HFF-Myc (cell line): ENCODE measurements at regions not wholly inside any gene's neighbourhood (a gene's known extent, or its start where the extent isn't known, plus 50 kb on each side); places are given as distances from the start of the nearest gene placed in this dataset.
A peak's percentile ranks its signal among the peaks of the same experiment; 100 is the strongest.

Source experiments
- DNase-seq: peaks from one replicate; pipeline ENCODE4 v3.0.0-alpha.2; 2011; ENCODE audit warnings: low read depth; ENCODE audit errors: extremely low read depth
- H3K4me3 ChIP-seq: replicated peaks from 2 replicates; pipeline ENCODE4 v1.5.1; 2011; ENCODE audit warnings: low read depth, mild to moderate bottlenecking, control low read depth, low read length
- TF ChIP-seq, protein P1 (sequence below): IDR thresholded peaks from 2 replicates; pipeline ENCODE4 v1.5.1; 2012; ENCODE audit warnings: mild to moderate bottlenecking, low read depth, low read length, control low read depth; ENCODE audit errors: missing control alignments

DNA sequence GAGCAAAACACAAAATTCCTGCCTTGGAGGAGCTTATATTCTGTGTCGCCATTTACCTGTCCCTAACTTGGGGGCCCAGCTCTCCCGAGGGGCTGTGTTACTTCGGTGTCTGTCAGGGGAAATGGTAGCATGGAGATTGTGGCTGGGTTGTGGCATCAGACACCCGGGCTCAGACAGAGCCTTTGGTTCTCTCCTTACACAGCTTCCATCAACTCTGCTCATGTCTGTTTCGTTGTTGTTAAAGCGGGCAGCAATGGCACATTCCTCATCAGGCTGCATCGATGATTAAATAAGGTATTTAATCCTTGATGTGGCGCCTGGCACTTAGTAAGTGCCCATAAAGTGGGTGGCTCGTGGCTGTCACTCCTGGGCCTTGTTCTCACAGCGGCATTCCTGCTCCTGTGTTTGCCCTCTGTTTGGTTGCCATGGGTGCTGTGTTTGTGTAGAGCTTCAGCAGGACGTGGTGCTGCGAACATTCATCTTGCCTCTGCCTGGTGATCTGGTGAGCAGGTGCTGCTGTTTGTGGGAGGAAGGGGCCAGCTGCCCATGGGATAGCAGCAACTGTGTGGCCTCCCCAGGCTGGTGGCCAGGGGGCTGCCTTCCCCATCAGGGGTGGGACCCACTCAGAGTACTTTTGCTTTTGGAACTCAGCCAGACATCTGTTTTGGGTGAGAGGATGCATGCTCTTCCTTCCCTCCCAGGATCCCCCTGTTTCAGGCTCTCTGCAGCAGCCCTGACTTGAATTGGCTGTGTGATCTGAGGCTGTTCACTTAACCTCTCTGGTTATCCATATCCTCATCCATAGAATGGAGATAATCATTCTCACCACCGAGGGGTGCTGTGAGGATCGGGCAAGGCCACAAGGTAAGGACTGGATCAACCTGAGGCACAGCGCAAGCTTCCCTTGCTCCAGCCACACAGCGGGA lies 207.2 kb upstream of the SVIL start:
- H3K4me3 ChIP-seq = no peak overlapping the region
- TF ChIP-seq, protein P1, sequence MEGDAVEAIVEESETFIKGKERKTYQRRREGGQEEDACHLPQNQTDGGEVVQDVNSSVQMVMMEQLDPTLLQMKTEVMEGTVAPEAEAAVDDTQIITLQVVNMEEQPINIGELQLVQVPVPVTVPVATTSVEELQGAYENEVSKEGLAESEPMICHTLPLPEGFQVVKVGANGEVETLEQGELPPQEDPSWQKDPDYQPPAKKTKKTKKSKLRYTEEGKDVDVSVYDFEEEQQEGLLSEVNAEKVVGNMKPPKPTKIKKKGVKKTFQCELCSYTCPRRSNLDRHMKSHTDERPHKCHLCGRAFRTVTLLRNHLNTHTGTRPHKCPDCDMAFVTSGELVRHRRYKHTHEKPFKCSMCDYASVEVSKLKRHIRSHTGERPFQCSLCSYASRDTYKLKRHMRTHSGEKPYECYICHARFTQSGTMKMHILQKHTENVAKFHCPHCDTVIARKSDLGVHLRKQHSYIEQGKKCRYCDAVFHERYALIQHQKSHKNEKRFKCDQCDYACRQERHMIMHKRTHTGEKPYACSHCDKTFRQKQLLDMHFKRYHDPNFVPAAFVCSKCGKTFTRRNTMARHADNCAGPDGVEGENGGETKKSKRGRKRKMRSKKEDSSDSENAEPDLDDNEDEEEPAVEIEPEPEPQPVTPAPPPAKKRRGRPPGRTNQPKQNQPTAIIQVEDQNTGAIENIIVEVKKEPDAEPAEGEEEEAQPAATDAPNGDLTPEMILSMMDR = no peak
- peak; percentile 63 for DNase-seq

DNA sequence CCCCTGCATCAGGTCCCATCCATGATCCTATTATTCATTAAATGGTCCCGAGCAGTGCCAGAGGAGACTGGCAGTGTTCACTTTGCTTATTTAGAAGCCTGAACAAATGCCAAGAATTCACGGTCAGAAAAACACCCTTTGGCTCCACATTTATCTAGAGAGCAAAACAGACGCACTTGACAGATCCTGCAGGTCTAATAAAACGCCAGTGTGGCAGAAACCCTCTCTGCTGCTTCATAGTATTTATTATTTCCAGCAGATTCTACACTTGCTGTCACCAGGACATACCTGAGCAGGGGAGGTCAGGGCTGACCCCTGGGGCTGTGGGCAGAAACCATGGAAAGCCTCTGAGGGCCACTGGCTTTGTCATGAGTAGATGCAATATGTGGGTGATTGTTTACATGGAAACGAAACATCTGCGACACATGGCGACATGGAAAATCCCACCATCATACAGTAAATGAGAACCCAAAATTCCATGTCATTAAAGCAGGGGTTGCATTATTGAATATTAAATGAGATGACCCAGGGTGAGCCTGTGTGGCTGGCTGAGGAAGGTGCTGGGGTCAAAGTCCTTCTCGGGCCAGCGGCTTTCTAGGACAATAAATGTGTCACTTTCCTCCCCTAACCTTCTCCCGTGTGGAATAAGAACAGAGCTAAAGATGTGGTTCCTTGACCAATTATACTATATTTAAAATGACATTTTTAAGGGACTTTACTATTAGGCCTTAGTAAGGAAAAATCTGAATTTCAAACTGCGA lies 205.9 kb upstream of the SVIL start:
- no peak for DNase-seq
- H3K4me3 ChIP-seq = no peak overlapping the region
- TF ChIP-seq, protein P1 = no peak

DNA sequence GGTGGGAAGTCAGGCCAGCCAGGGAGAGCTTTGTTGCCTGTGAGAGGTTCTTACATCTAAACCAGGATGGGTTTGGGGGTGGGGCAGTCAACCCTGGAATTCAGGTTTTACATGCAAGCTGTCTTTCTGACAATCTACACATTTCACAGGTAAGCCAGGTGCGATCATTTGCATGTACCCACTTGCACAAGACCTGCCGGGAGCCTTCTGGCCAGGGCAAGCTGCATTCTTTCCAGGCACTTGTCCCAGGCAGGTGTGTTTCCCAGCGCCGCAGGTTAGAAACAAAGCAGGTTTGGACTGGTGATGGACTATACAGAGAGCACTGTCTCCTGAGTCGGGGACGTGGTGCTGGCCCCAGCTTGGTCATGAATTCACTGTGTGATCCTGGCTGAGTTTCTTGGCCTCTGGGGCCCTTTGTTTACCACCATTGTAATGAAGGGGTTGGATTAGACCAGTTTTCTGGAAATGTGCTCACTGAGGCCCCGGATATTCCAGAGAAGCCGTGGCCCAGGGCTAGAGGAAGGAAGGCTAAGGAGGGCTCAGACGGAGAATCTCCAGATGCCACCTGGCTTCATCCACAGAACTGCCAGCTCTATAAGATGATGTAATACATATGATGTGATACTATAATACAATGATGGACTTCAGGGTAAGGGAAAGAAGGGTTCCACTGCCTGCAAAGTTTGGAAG lies 205.2 kb upstream of the SVIL start:
- TF ChIP-seq, protein P1 = no peak

DNA sequence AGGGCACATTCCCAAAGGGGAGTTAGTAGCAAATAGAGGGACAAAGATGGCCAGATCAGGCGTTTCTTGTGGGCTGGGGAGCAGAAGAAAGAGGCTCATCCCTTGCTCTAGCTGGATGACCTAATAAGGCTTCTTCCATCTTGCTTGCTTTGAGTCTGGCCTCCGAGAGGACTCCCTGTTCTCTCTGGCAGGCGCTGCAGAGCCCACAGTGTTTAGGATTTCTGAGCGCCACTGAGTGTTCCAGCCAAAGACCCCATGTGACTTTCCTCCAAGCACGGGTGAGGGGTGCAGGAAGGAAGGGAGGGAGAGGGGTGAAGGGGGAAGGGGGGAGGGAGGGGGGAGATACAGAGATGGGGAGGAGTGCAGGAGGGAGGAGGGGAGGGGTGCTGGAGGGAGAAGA lies 203.8 kb upstream of the SVIL start:
- no peak for DNase-seq
- H3K4me3 ChIP-seq = no peak overlapping the region
- TF ChIP-seq, protein P1 = no peak

More for the DNA sequence above, 205.2 kb upstream of the SVIL start:
- H3K4me3 ChIP-seq = no peak overlapping the region
- DNase-seq = no peak

DNA sequence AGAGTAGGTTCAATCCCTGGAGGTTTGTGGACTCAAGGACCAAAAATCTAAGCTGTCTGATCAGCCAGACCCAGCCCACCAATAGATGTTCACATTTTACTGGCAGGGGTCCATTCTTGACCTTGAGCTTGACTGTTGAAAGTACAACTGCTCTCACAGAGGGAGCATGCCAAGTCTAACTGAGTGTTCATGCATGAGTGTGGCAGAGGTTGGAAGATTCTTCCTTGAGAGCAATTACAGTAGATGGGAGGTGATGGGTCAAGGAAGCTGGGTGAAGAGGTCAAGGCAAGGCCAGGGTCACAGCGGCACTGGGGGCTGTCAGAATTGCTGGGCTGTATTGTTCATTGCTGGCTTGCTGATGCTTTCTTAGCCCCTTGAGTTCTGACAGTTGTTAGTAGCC lies 202.8 kb upstream of the SVIL start:
- TF ChIP-seq, protein P1 = no peak
- no peak for DNase-seq
- H3K4me3 ChIP-seq = no peak overlapping the region

DNA sequence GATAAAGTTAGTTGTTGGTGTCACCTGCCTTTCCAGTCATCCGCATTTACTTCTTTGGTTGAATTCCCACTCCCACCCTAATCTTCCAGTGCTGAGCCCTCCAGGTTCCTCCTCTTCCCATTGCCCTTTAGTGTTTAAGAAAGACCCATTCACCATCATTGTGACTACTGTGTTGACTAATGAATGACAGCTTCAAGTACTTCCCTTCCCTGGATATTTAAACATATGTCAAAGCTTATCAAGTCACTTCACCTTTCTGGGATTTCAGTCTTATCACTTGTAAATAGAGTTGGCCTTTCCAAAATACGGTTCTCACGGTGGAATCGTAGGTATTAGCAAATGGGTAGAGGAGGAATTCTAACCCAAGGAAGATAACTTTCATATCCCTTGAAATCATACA lies 201.6 kb upstream of the SVIL start:
- TF ChIP-seq, protein P1 = no peak
- DNase-seq = no peak
- H3K4me3 ChIP-seq = no peak overlapping the region
